Smooth muscle cell (in vitro differentiated cells): ENCODE measurements at regions not wholly inside any gene's neighbourhood (a gene's known extent, or its start where the extent isn't known, plus 50 kb on each side); places are given as distances from the start of the nearest gene placed in this dataset.
"Not testable (repeated sequence)": the region's sequence is repeated elsewhere in the genome, so short reads cannot be mapped to it uniquely, and the experiment has no call there.

Source experiments
- DNase-seq: peaks from one replicate; lab custom pipeline; 2025; ENCODE audit not compliant: unreplicated experiment; lab: John Stamatoyannopoulos, UW
- H2AFZ ChIP-seq: fragments of 200-600 bp; sonication (generic); 2 replicates; pipeline ENCODE4 v1.6.0; 2016; ENCODE audit warnings: antibody characterized with exemption, low read depth, mild to moderate bottlenecking
- H3F3A ChIP-seq: fragments of 200-600 bp; sonication (generic); 2 replicates; pipeline ENCODE4 v1.6.0; 2017; ENCODE audit warnings: antibody characterized with exemption, low read depth
- H3K27ac ChIP-seq: fragments of 200-600 bp; sonication (generic); 2 replicates; pipeline ENCODE4 v1.5.1; 2016; ENCODE audit warnings: low read depth, mild to moderate bottlenecking
- H3K27me3 ChIP-seq: fragments of 200-600 bp; sonication (generic); 2 replicates; pipeline ENCODE4 v1.6.1; 2016; ENCODE audit warnings: low read depth, mild to moderate bottlenecking
- H3K36me3 ChIP-seq: fragments of 200-600 bp; sonication (generic); 2 replicates; pipeline ENCODE4 v1.5.1; 2016; ENCODE audit warnings: low read depth
- H3K4me1 ChIP-seq: fragments of 200-600 bp; sonication (generic); 2 replicates; pipeline ENCODE4 v1.5.1; 2016; ENCODE audit warnings: low read depth
- H3K4me2 ChIP-seq: fragments of 200-600 bp; sonication (generic); 2 replicates; pipeline ENCODE4 v1.6.0; 2016; ENCODE audit warnings: mild to moderate bottlenecking
- H3K4me3 ChIP-seq: fragments of 200-600 bp; sonication (generic); 2 replicates; pipeline ENCODE4 v1.5.1; 2016; ENCODE audit warnings: mild to moderate bottlenecking
- H3K79me2 ChIP-seq: fragments of 200-600 bp; sonication (generic); 2 replicates; pipeline ENCODE4 v1.6.0; 2016; ENCODE audit warnings: low read depth, mild to moderate bottlenecking
- H3K9ac ChIP-seq: fragments of 200-600 bp; sonication (generic); 2 replicates; pipeline ENCODE4 v1.6.0; 2016; ENCODE audit warnings: low read depth
- H3K9me3 ChIP-seq: fragments of 200-600 bp; sonication (generic); replicated peaks from 2 replicates; pipeline ENCODE4 v1.5.1; 2016; ENCODE audit warnings: low read depth
- H4K20me1 ChIP-seq: fragments of 200-600 bp; sonication (generic); 2 replicates; pipeline ENCODE4 v1.6.0; 2016; ENCODE audit warnings: low read depth
- CTCF ChIP-seq: fragments of 200-600 bp; sonication (generic); IDR thresholded peaks from 2 replicates; pipeline ENCODE4 v1.5.1; 2017; ENCODE audit warnings: borderline replicate concordance, mild to moderate bottlenecking, antibody characterized with exemption; ENCODE audit not compliant: insufficient read depth, poor library complexity, severe bottlenecking
- WGBS: methylation state at CpG from one replicate; pipeline ENCODE4 v1.1.7; 2016; ENCODE audit warnings: low lambda C conversion rate; 5-methylcytosine and 5-hydroxymethylcytosine counted together

DNA sequence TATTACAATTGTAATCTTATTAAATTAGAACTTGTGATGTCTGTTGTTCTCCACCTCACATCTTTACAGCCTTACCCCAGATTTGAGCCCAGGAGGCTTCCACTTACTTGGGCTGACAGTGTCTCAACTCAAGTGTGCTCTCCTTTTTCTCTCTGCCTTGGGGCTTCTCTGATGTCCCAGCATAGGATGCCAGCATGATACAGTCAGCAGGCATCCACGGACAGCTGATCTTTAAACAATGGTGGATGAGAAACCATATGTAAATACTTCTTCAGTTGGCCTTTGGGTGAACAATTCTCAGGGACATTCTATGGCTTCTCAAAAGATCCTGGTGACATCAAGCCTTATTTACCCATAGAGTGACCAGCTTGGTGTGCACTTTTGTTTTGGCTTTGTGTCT lies 107.6 kb upstream of the GORAB start:
- Histone ChIP-seq H3K9me3 (no peaks in the 10 kb centered on the region), H3K4me2 (no peak overlapping the region), H4K20me1 (no peaks in the 10 kb centered on the region), H3K9ac (no peak overlapping the region), H3K4me1 (peaks cover 7% of the 10 kb centered on the region), H2AFZ (no peak overlapping the region), H3K4me3 (no peak overlapping the region), H3K79me2 (no peaks in the 10 kb centered on the region), H3K36me3 (no peaks in the 10 kb centered on the region), H3F3A (no peaks in the 10 kb centered on the region), H3K27me3 (no peaks in the 10 kb centered on the region), H3K27ac (no peak overlapping the region)
- no peak for DNase-seq
- TF ChIP-seq CTCF: no peak
- 42% methylated on average over 1 of the region's 1 CpG for WGBS

DNA sequence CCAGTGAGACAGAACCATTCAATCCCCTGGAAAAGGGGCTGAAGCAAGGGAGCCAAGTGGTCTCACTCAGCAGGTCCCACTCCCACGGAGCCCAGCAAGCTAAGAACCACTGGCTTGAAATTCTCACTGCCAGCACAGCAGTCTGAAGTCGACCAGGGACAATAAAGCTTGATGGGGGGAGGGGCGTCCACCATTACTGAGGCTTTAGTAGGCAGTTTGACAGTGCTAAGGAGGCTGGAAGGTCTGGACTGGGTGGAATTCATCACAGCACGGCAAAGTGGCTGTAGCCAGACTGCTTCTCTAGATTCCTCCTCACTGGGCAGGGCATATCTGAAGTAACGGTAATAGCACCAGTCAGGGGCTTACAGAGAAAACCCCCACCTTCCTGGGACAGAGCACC lies 105.4 kb upstream of the GORAB start:
- WGBS: 48% methylated on average over 5 of the region's 5 CpGs
- Histone ChIP-seq H3F3A (no peaks in the 10 kb centered on the region), H3K4me1 (peaks cover 7% of the 10 kb centered on the region)

DNA sequence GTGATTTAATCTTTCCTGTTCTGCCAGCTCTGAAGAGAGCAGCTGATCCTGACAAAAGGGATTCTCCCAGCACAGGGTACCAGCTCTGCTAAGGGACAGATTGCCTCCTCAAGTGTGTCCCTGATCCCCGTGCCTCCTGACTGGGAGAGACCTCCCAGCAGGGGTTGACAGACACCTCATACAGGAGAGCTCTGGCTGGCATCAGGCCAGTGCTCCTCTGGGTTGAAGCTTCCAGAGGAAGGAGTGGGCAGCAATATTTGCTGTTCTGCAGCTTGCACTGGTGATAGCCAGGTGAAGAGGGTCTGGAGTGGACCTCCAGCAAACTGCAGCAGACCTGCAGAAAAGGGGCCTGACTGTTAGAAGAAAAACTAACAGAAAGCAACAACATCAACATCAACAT lies 105.0 kb upstream of the GORAB start:
- H4K20me1 ChIP-seq, H3K79me2 ChIP-seq, H3K9me3 ChIP-seq, H2AFZ ChIP-seq, DNase-seq, H3F3A ChIP-seq, H3K27me3 ChIP-seq, H3K9ac ChIP-seq, H3K36me3 ChIP-seq, H3K4me3 ChIP-seq, H3K4me1 ChIP-seq, H3K4me2 ChIP-seq, H3K27ac ChIP-seq: not testable (repeated sequence)
- 70% methylated on average over 1 of the region's 1 CpG for WGBS

More for the DNA sequence above, 105.4 kb upstream of the GORAB start:
- no peak for DNase-seq
- Histone ChIP-seq H3K79me2 (no peaks in the 10 kb centered on the region), H3K27me3 (no peaks in the 10 kb centered on the region), H2AFZ (no peak overlapping the region), H3K9ac (no peak overlapping the region), H4K20me1 (no peaks in the 10 kb centered on the region), H3K27ac (no peak overlapping the region), H3K4me2 (no peak overlapping the region), H3K36me3 (no peaks in the 10 kb centered on the region), H3K9me3 (no peaks in the 10 kb centered on the region), H3K4me3 (no peak overlapping the region)
- no peak for TF ChIP-seq CTCF

- Histone ChIP-seq H3K9me3 (no peaks in the 10 kb centered on the region), H3K27ac (no peak overlapping the region), H3K9ac (no peak overlapping the region), H2AFZ (no peak overlapping the region), H3K4me2 (no peak overlapping the region), H4K20me1 (no peaks in the 10 kb centered on the region), H3F3A (no peaks in the 10 kb centered on the region), H3K4me3 (no peak overlapping the region), H3K36me3 (no peaks in the 10 kb centered on the region), H3K4me1 (no peaks in the 10 kb centered on the region), H3K79me2 (no peaks in the 10 kb centered on the region), H3K27me3 (no peaks in the 10 kb centered on the region)
- WGBS: 72% methylated on average over 3 of the region's 3 CpGs
- no peak for TF ChIP-seq CTCF
- no peak for DNase-seq
Observed at GRCh38 chr1:170436928-170437327, 95.0 kb upstream of the GORAB start.
